ENCODE measurements at regions not wholly inside any gene's neighbourhood (a gene's known extent, or its start where the extent isn't known, plus 50 kb on each side); places are given as distances from the start of the nearest gene placed in this dataset.
"Not testable (repeated sequence)": the region's sequence is repeated elsewhere in the genome, so short reads cannot be mapped to it uniquely, and the experiment has no call there.

DNA sequence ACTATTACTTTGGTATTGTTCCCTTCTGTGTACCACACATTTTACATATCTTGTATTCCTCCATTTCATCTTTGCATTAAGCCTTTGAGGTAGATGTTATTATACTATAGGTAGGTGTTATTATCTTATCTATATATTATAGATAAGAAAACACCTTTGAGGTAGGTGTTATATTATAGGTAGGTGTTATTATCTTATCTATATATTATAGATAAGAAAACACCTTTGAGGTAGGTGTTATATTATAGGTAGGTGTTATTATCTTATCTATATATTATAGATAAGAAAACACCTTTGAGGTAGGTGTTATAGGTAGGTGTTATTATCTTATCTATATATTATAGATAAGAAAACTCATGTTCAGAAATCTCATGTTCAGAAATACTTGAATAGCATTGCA lies 187.0 kb upstream of the USP15 start:
- TF ChIP-seq CTCF (IDR thresholded peaks at IDR 0.05; ENCODE audit: low read depth, low read length); EZH2phosphoT487 (IDR thresholded peaks at IDR 0.05; ENCODE audit: low read depth): not testable (repeated sequence)

Measured in OCI-LY3 (cell line).